ENCODE measurements at regions not wholly inside any gene's neighbourhood (a gene's known extent, or its start where the extent isn't known, plus 50 kb on each side); places are given as distances from the start of the nearest gene placed in this dataset.

DNA sequence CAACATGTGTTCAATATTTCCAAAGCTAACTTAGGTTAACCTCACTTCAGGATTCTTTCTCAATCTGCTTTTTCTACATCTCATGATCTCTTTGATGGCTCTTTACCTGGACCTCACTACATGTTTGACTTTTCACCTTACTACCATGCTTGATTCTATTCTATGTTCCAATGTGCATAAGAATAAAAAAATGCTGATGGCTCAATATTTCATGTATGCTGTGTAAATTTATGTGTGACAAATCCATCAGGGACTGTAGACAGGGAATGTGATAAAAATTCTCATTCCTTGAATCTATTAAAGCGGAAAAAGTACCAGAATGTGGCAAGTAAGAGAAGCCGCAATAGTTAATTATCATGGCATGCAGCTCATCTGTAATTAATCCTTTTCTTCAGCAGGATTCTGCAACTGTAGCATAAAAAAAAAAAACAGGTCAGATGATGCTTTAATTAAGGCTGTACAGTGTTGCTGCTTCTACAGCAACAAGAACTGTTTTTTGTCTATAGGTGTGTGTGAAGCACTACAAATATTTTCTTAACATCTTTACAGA is 276.9 kb upstream of the PRKD1 start:
- no peak for DNase-seq (ENCODE audit: low spot score)
- Histone ChIP-seq H3K4me3 (no peak overlapping the region), H3K27ac (no peak overlapping the region), H3K36me3 (no peaks in the 10 kb centered on the region), H3K27me3 (no peaks in the 10 kb centered on the region), H3K9me3 (no peaks in the 10 kb centered on the region), H3K4me1 (no peaks in the 10 kb centered on the region)
- TF ChIP-seq, protein P1, sequence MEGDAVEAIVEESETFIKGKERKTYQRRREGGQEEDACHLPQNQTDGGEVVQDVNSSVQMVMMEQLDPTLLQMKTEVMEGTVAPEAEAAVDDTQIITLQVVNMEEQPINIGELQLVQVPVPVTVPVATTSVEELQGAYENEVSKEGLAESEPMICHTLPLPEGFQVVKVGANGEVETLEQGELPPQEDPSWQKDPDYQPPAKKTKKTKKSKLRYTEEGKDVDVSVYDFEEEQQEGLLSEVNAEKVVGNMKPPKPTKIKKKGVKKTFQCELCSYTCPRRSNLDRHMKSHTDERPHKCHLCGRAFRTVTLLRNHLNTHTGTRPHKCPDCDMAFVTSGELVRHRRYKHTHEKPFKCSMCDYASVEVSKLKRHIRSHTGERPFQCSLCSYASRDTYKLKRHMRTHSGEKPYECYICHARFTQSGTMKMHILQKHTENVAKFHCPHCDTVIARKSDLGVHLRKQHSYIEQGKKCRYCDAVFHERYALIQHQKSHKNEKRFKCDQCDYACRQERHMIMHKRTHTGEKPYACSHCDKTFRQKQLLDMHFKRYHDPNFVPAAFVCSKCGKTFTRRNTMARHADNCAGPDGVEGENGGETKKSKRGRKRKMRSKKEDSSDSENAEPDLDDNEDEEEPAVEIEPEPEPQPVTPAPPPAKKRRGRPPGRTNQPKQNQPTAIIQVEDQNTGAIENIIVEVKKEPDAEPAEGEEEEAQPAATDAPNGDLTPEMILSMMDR (IDR thresholded peaks at IDR 0.05) = no peak

DNA sequence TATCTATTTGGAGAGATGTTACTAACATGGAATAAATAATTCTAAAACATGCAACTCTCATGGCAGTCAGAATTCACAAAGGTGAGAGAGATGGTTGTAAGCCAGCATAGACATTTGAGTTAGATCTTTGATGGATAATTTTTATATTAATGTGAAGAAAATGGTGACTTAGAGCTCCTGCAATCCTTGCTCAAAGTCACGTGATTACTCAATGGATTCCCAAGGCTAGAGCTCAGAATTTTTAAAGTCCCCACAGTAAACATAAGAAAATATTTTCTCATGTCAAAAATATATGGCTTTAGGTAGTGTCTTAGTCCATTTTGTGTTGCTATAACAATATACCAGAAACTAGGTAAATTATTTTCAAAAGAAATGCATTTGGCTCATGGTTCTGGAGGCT is 281.5 kb upstream of the PRKD1 start:
- H3K36me3 ChIP-seq = no peaks in the 10 kb centered on the region
- DNase-seq (ENCODE audit: low spot score) = no peak
- TF ChIP-seq, protein P1 (IDR thresholded peaks at IDR 0.05) = no peak
- H3K4me3 ChIP-seq = no peak overlapping the region
- no peak overlapping the region for H3K27ac ChIP-seq
- no peaks in the 10 kb centered on the region for H3K4me1 ChIP-seq
- no peaks in the 10 kb centered on the region for H3K27me3 ChIP-seq
- no peaks in the 10 kb centered on the region for H3K9me3 ChIP-seq

DNA sequence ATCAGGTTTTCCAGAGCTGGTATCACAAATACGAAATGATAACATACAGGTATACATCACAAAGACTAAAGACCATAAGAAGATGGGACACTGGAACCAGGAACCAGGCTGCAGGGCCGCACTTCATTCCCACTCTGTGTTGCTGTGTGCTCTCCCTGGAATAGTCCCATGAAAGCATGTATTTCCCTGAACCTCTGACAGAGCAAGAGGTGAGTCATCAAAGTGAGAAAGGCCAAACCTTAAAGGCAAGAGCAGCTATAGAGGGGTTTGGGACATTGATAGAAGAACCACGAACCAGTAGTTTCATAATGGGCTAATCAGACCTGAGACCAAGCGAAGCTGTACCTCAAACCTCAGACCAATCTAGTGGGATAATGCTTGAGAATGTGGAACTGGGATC is 283.0 kb upstream of the PRKD1 start:
- no peak overlapping the region for H3K27ac ChIP-seq
- no peaks in the 10 kb centered on the region for H3K36me3 ChIP-seq
- no peak for DNase-seq (ENCODE audit: low spot score)

DNA sequence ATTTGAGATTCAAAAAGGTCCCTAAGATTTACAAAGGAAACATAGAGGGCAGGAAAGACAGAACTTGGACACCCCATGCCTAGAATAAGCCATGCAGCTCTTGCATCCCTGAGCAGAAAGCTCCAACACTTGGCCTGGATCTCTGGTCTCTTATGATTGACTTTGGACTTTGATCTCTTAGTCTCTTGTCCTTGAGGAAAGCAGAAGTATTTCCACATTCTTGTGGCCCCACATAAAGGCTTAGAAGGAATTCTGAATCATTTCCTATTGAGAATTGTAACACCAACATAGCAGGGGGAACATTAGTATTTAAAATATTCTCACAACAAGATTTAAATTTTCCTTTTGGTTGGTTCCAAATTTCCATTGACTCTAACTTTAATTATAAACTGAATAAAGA is 283.7 kb upstream of the PRKD1 start:
- Histone ChIP-seq H3K4me1 (no peaks in the 10 kb centered on the region), H3K36me3 (no peaks in the 10 kb centered on the region), H3K27me3 (no peaks in the 10 kb centered on the region), H3K4me3 (no peak overlapping the region), H3K27ac (no peak overlapping the region), H3K9me3 (no peaks in the 10 kb centered on the region)
- TF ChIP-seq, protein P1 (IDR thresholded peaks at IDR 0.05) = no peak
- DNase-seq (ENCODE audit: low spot score) = no peak

More for the DNA sequence above, 283.0 kb upstream of the PRKD1 start:
- H3K4me3 ChIP-seq = no peak overlapping the region
- TF ChIP-seq, protein P1 (IDR thresholded peaks at IDR 0.05) = no peak
- no peaks in the 10 kb centered on the region for H3K27me3 ChIP-seq
- H3K9me3 ChIP-seq = no peaks in the 10 kb centered on the region
- H3K4me1 ChIP-seq = no peaks in the 10 kb centered on the region

DNA sequence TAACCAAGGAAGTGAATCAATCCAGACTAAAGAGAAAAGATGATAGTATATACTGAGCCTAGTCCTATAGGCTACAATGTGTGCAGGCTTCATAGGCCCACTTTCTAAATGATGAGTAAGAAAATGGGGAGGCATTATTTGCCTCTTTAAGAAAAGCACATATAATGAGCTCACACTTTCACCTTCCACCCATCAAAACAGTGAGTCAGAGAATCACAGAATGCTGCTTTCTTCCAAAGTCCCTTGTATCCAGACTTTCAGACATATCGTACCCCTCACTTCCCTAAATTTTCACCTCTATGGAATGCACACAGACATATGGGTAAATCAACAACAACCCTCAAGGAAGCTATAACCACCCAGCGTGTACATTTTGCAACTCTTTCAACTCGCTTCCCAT is 286.4 kb upstream of the PRKD1 start:
- Histone ChIP-seq H3K4me3 (no peak overlapping the region), H3K36me3 (no peaks in the 10 kb centered on the region), H3K27me3 (no peaks in the 10 kb centered on the region), H3K27ac (no peak overlapping the region), H3K9me3 (no peaks in the 10 kb centered on the region), H3K4me1 (no peaks in the 10 kb centered on the region)
- TF ChIP-seq, protein P1 (IDR thresholded peaks at IDR 0.05) = no peak
- DNase-seq (ENCODE audit: low spot score) = no peak

DNA sequence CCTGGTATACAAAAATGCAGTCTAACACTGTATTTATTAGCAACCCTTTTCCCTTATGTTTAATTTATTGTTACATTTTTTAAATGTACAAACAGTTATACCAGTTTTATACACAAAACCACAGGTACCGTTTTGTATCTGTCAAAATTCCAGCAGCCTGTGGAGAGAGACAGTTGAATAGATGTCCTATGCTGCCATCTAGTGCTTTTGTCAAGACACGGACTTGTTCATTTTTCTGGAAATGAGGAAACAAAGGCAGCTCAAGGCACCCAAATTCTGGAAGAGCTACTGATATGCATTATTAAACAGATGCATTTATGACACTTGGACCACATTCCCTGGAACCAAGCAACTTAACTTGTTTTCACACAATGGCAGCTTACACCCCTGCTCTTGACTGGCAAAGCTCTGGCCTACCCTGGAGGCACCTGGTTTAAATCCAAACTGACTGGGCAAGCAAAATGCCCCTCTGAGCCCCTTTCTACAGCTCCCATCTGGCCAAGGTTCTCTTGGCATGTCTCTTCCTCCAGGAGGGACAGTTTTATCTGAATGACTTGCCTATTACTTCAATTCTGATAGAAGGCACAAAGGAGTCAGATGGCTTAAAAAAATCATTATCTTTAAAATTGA is 286.9 kb upstream of the PRKD1 start:
- no peaks in the 10 kb centered on the region for H3K4me1 ChIP-seq
- TF ChIP-seq, protein P1 (IDR thresholded peaks at IDR 0.05) = peak in 1 of 2 donors; percentile 63
- H3K4me3 ChIP-seq = no peak overlapping the region
- no peak overlapping the region for H3K27ac ChIP-seq
- no peaks in the 10 kb centered on the region for H3K27me3 ChIP-seq
- H3K9me3 ChIP-seq = no peaks in the 10 kb centered on the region
- H3K36me3 ChIP-seq = no peaks in the 10 kb centered on the region
- no peak for DNase-seq (ENCODE audit: low spot score)

Measured in right atrium auricular region (tissue), 2 donors.